ENCODE measurements at regions not wholly inside any gene's neighbourhood (a gene's known extent, or its start where the extent isn't known, plus 50 kb on each side); places are given as distances from the start of the nearest gene placed in this dataset.

- TF ChIP-seq, protein P1, sequence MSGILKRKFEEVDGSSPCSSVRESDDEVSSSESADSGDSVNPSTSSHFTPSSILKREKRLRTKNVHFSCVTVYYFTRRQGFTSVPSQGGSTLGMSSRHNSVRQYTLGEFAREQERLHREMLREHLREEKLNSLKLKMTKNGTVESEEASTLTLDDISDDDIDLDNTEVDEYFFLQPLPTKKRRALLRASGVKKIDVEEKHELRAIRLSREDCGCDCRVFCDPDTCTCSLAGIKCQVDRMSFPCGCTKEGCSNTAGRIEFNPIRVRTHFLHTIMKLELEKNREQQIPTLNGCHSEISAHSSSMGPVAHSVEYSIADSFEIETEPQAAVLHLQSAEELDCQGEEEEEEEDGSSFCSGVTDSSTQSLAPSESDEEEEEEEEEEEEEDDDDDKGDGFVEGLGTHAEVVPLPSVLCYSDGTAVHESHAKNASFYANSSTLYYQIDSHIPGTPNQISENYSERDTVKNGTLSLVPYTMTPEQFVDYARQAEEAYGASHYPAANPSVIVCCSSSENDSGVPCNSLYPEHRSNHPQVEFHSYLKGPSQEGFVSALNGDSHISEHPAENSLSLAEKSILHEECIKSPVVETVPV (CRISPR knock-in tag; IDR thresholded peaks at IDR 0.05) = no peak
- TF ChIP-seq TCF4 (CRISPR knock-in tag; IDR thresholded peaks at IDR 0.05; ENCODE audit: borderline replicate concordance) (no peak), ZFP3 (CRISPR knock-in tag; IDR thresholded peaks at IDR 0.05) (no peak), GLIS3 (CRISPR knock-in tag; IDR thresholded peaks at IDR 0.05) (no peak), ZFP30 (CRISPR knock-in tag; IDR thresholded peaks at IDR 0.05) (no peak), OSR1 (CRISPR knock-in tag; IDR thresholded peaks at IDR 0.05) (no peak), ZNF8 (CRISPR knock-in tag; IDR thresholded peaks at IDR 0.05) (no peak), ZNF70 (CRISPR knock-in tag; IDR thresholded peaks at IDR 0.05) (no peak)
Observed at GRCh38 chr7:119918185-119918584, 354.8 kb upstream of the KCND2 start.

All from SK-N-SH treated with all-trans-retinoic acid at 6 μM for 48 hours (cell line).